NCI-H2029 treated with DMSO at 0.1 percent for 48 hours (cell line): ENCODE measurements at regions not wholly inside any gene's neighbourhood (a gene's known extent, or its start where the extent isn't known, plus 50 kb on each side); places are given as distances from the start of the nearest gene placed in this dataset.

Source experiments
- DNase-seq: peaks from one replicate; lab custom pipeline; 2025; lab: John Stamatoyannopoulos, UW

DNA sequence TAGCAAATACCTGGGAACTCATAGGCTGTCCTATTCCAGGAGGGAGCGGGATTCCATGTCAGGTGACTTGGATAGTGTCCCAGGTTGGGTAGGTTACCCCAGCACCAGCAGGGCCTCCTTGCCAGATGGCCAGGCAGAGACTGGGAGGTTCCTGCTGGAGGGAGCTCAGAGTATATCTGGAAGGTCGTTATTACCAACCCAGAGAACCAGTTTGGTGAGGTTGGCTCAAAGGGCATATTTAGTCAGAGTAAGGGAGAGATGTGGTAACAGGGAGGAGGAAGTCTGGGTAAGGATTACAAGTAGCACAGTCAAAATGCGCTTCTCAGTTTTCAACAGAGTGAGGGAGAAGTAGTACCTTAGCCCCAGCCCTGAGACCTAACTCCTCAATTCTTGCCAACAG lies 53.3 kb upstream of the LNX1 start:
- DNase-seq = peak; percentile 75
